ENCODE measurements at regions not wholly inside any gene's neighbourhood (a gene's known extent, or its start where the extent isn't known, plus 50 kb on each side); places are given as distances from the start of the nearest gene placed in this dataset.
A peak's percentile ranks its signal among the peaks of the same experiment; 100 is the strongest.

GRCh38 chr1:60152891-60153290 lies 79.3 kb upstream of the C1orf87 start:
- no peak for DNase-seq

- DNase-seq: peak; percentile 39
Measured at GRCh38 chr1:60151311-60151710, 77.7 kb upstream of the C1orf87 start.

GRCh38 chr1:60149251-60149650 lies 75.7 kb upstream of the C1orf87 start:
- no peak for DNase-seq

GRCh38 chr1:60146884-60147283 lies 73.3 kb upstream of the C1orf87 start:
- no peak for DNase-seq

- no peak for DNase-seq
Measured at GRCh38 chr1:60145771-60146170, 72.2 kb upstream of the C1orf87 start.

GRCh38 chr1:60141743-60142142 lies 68.2 kb upstream of the C1orf87 start:
- no peak for DNase-seq

GRCh38 chr1:60141276-60141675 lies 67.7 kb upstream of the C1orf87 start:
- DNase-seq: no peak

GRCh38 chr1:60137406-60137805 lies 63.8 kb upstream of the C1orf87 start:
- no peak for DNase-seq

- no peak for DNase-seq
Measured at GRCh38 chr1:60136395-60136794, 62.8 kb upstream of the C1orf87 start.

- DNase-seq: peak; percentile 49
Measured at GRCh38 chr1:60134716-60135115, 61.1 kb upstream of the C1orf87 start.

- DNase-seq: peak; percentile 87
Measured at GRCh38 chr1:60133848-60134247, 60.3 kb upstream of the C1orf87 start.

- DNase-seq: peak; percentile 96
Measured at GRCh38 chr1:60133000-60133673, 59.6 kb upstream of the C1orf87 start.

- DNase-seq: no peak
Measured at GRCh38 chr1:60132108-60132507, 58.5 kb upstream of the C1orf87 start.

- DNase-seq: no peak
Measured at GRCh38 chr1:60130703-60131102, 57.1 kb upstream of the C1orf87 start.

GRCh38 chr1:60129911-60130310 lies 56.3 kb upstream of the C1orf87 start:
- peak; percentile 62 for DNase-seq

GRCh38 chr1:60126723-60127122 lies 53.2 kb upstream of the C1orf87 start:
- DNase-seq: no peak
